Osteoblast (primary cell): ENCODE measurements at regions not wholly inside any gene's neighbourhood (a gene's known extent, or its start where the extent isn't known, plus 50 kb on each side); places are given as distances from the start of the nearest gene placed in this dataset.

Experiments used
- DNase-seq: peaks from one replicate; pipeline ENCODE4 v3.0.0; 2011; ENCODE audit warnings: low spot score, mixed read lengths; ENCODE audit not compliant: insufficient read length; ENCODE audit errors: missing footprints
- H2AFZ ChIP-seq: 2 replicates; pipeline ENCODE4 v1.6.0; 2011; ENCODE audit warnings: mild to moderate bottlenecking, low read length
- H3K27ac ChIP-seq: 2 replicates; pipeline ENCODE4 v1.5.1; 2011; ENCODE audit warnings: mild to moderate bottlenecking, low read depth, low read length, moderate library complexity
- H3K27me3 ChIP-seq: 2 replicates; pipeline ENCODE4 v1.6.0; 2012; ENCODE audit warnings: mild to moderate bottlenecking, control low read depth, inconsistent platforms, low read length, moderate library complexity; ENCODE audit not compliant: insufficient read depth
- H3K36me3 ChIP-seq: 2 replicates; pipeline ENCODE4 v1.5.1; 2011; ENCODE audit warnings: mild to moderate bottlenecking, low read length, control low read depth, moderate library complexity; ENCODE audit not compliant: insufficient read depth
- H3K4me1 ChIP-seq: 2 replicates; pipeline ENCODE4 v1.5.1; 2011; ENCODE audit warnings: mild to moderate bottlenecking, low read length, control low read depth, moderate library complexity; ENCODE audit not compliant: insufficient read depth
- H3K4me2 ChIP-seq: 2 replicates; pipeline ENCODE4 v1.6.0; 2011; ENCODE audit warnings: mild to moderate bottlenecking, low read length; ENCODE audit not compliant: insufficient read depth
- H3K4me3 ChIP-seq: fragments of 200-600 bp; sonication (generic); 3 replicates; pipeline ENCODE4 v1.5.1; 2012; ENCODE audit warnings: mild to moderate bottlenecking, low read length, inconsistent platforms; ENCODE audit not compliant: insufficient read depth
- H3K79me2 ChIP-seq: 2 replicates; pipeline ENCODE4 v1.6.0; 2012; ENCODE audit warnings: mild to moderate bottlenecking, low read length, control low read depth, inconsistent platforms; ENCODE audit not compliant: insufficient read depth
- H3K9me3 ChIP-seq: 2 replicates; pipeline ENCODE4 v1.5.1; 2011; ENCODE audit warnings: low read depth, low read length, control low read depth
- H4K20me1 ChIP-seq: 2 replicates; pipeline ENCODE4 v1.6.0; 2012; ENCODE audit warnings: mild to moderate bottlenecking, low read length, control low read depth; ENCODE audit not compliant: insufficient read depth
- CTCF ChIP-seq: IDR thresholded peaks from 2 replicates; pipeline ENCODE4 v1.5.1; 2011; ENCODE audit warnings: mild to moderate bottlenecking, low read depth, low read length, moderate library complexity; ENCODE audit errors: extremely low read depth

- TF ChIP-seq CTCF: no peak
- H3K27me3 ChIP-seq: no peaks in the 10 kb centered on the region
- H2AFZ ChIP-seq: no peak overlapping the region
- no peaks in the 10 kb centered on the region for H3K79me2 ChIP-seq
- no peaks in the 10 kb centered on the region for H3K36me3 ChIP-seq
- H4K20me1 ChIP-seq: no peaks in the 10 kb centered on the region
- DNase-seq: no peak
- H3K9me3 ChIP-seq: no peaks in the 10 kb centered on the region
- no peak overlapping the region for H3K27ac ChIP-seq
- H3K4me1 ChIP-seq: peaks cover 5% of the 10 kb centered on the region
- no peak overlapping the region for H3K4me2 ChIP-seq
- no peak overlapping the region for H3K4me3 ChIP-seq
These were observed 66.1 kb downstream of the LEPR start for GRCh38 chr1:65486613-65487012.

GRCh38 chr1:65489481-65489880 is 69.0 kb downstream of the LEPR start:
- TF ChIP-seq CTCF: no peak
- Histone ChIP-seq H3K4me3 (no peak overlapping the region), H3K79me2 (no peaks in the 10 kb centered on the region), H3K36me3 (no peaks in the 10 kb centered on the region), H2AFZ (no peak overlapping the region), H4K20me1 (no peaks in the 10 kb centered on the region), H3K4me1 (peaks cover 5% of the 10 kb centered on the region), H3K4me2 (no peak overlapping the region), H3K27me3 (no peaks in the 10 kb centered on the region), H3K9me3 (no peaks in the 10 kb centered on the region), H3K27ac (no peak overlapping the region)
- no peak for DNase-seq

DNA sequence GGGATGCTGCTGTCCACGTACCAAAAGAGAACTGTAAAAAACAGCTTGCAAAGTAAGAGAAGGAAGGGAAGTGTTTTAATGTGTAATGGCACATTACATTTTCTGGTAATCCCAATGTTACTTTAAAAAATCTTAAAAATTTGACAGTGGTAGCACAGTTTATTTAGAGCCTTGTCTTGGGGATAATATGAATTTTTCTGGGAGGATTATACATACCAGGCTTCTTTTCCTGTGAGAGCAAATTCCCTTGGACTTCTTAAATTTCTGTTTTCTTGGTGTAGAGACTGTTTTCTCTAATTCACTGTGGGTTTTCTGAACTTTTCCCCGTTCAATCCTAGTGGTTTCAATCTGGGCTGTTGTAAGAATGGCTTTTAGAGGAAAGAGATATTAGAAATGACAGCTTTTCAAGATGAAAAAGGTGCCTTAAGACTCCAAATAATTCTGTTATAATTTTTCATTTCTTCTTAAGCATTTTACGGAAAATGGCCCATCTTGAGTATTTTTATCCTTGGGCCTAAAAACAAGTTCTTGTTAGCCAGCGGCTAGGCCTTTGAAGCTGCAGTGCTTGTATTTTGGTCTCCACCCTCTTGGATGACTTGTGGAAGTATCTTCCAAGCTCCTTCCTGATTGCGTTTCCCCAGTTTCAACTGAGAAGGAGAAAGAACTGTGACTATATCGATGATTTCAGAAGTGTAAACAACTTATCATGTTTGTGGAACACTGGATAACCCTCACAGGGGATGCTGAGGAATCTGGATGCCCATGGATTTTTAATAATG is 70.0 kb downstream of the LEPR start:
- Histone ChIP-seq H3K4me2 (no peak overlapping the region), H3K27me3 (no peaks in the 10 kb centered on the region), H3K79me2 (no peaks in the 10 kb centered on the region), H2AFZ (peak overlapping the region; percentile 38), H3K4me3 (no peak overlapping the region), H3K4me1 (peaks cover 5% of the 10 kb centered on the region), H3K36me3 (no peaks in the 10 kb centered on the region), H4K20me1 (no peaks in the 10 kb centered on the region), H3K27ac (no peak overlapping the region), H3K9me3 (no peaks in the 10 kb centered on the region)
- DNase-seq: no peak
- no peak for TF ChIP-seq CTCF

DNA sequence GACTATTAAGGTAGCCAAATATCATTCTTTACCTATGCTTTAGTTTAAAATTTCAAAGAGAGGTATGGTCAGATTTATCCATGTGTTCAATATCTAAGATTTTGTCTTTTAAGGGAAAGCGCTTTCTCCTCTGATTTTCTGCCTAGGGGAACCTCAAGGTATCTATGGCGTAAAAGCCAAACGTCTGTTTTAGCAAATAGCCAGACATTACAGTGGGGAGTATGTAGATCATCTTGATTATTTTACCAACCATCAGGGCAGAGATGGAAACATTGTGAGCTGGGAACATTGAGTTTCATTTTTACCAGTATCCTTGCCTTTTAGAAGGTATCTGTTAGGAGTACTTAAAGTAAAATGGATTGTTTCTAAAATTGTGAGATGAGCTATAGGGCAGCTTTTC is 71.0 kb downstream of the LEPR start:
- DNase-seq: no peak
- peaks cover 5% of the 10 kb centered on the region for H3K4me1 ChIP-seq

More for the DNA sequence above, 71.0 kb downstream of the LEPR start:
- Histone ChIP-seq H3K36me3 (no peaks in the 10 kb centered on the region), H4K20me1 (no peaks in the 10 kb centered on the region), H3K27me3 (no peaks in the 10 kb centered on the region), H2AFZ (no peak overlapping the region), H3K4me2 (no peak overlapping the region), H3K4me3 (no peak overlapping the region), H3K27ac (no peak overlapping the region), H3K79me2 (no peaks in the 10 kb centered on the region), H3K9me3 (no peaks in the 10 kb centered on the region)
- TF ChIP-seq CTCF: no peak
